ENCODE measurements at regions not wholly inside any gene's neighbourhood (a gene's known extent, or its start where the extent isn't known, plus 50 kb on each side); places are given as distances from the start of the nearest gene placed in this dataset.

DNA sequence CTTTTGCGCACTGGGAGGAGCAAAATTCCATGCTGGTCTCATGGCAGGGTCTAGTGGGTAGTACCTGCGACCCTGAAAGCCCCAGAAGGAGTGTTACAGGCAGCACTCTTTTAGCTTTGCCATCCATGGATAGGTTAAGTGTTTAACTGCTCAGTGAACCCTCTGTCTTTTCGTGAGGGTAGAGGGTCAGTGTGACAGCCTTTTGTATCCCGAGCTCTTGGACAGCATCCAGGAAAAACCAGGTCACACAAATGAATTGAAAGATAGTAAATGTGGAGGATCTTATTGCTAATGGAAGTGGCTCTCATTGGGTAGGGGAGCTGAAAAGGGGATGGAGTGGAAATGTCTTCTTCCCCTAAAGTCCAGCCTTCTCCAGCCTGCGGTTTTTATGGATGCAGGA, 57.8 kb upstream of the CCDC112 start:
- peaks cover 3% of the 10 kb centered on the region for H3K36me3 Mint-ChIP-seq (ENCODE audit: low read depth)
- no peaks in the 10 kb centered on the region for H3K27me3 Mint-ChIP-seq (ENCODE audit: low read depth)
- TF ChIP-seq, protein P1, sequence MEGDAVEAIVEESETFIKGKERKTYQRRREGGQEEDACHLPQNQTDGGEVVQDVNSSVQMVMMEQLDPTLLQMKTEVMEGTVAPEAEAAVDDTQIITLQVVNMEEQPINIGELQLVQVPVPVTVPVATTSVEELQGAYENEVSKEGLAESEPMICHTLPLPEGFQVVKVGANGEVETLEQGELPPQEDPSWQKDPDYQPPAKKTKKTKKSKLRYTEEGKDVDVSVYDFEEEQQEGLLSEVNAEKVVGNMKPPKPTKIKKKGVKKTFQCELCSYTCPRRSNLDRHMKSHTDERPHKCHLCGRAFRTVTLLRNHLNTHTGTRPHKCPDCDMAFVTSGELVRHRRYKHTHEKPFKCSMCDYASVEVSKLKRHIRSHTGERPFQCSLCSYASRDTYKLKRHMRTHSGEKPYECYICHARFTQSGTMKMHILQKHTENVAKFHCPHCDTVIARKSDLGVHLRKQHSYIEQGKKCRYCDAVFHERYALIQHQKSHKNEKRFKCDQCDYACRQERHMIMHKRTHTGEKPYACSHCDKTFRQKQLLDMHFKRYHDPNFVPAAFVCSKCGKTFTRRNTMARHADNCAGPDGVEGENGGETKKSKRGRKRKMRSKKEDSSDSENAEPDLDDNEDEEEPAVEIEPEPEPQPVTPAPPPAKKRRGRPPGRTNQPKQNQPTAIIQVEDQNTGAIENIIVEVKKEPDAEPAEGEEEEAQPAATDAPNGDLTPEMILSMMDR (conservative IDR thresholded peaks at IDR 0.05) = no peak
- no peaks in the 10 kb centered on the region for H3K9me3 Mint-ChIP-seq
- DNase-seq (ENCODE audit: low read depth, low spot score) = no peak
- no peak overlapping the region for H3K4me3 Mint-ChIP-seq
- H3K4me1 Mint-ChIP-seq = no peaks in the 10 kb centered on the region
- H3K27ac Mint-ChIP-seq (ENCODE audit: unreplicated experiment) = no peak overlapping the region

- Mint-ChIP-seq H3K27me3 (ENCODE audit: low read depth) (no peaks in the 10 kb centered on the region), H3K4me3 (no peak overlapping the region), H3K36me3 (ENCODE audit: low read depth) (peaks cover 3% of the 10 kb centered on the region), H3K9me3 (no peaks in the 10 kb centered on the region), H3K4me1 (no peaks in the 10 kb centered on the region), H3K27ac (ENCODE audit: unreplicated experiment) (no peak overlapping the region)
- DNase-seq (ENCODE audit: low read depth, low spot score) = no peak
- TF ChIP-seq, protein P1 (conservative IDR thresholded peaks at IDR 0.05) = no peak
Measured at GRCh38 chr5:115352571-115352970, 56.1 kb upstream of the CCDC112 start.

DNA sequence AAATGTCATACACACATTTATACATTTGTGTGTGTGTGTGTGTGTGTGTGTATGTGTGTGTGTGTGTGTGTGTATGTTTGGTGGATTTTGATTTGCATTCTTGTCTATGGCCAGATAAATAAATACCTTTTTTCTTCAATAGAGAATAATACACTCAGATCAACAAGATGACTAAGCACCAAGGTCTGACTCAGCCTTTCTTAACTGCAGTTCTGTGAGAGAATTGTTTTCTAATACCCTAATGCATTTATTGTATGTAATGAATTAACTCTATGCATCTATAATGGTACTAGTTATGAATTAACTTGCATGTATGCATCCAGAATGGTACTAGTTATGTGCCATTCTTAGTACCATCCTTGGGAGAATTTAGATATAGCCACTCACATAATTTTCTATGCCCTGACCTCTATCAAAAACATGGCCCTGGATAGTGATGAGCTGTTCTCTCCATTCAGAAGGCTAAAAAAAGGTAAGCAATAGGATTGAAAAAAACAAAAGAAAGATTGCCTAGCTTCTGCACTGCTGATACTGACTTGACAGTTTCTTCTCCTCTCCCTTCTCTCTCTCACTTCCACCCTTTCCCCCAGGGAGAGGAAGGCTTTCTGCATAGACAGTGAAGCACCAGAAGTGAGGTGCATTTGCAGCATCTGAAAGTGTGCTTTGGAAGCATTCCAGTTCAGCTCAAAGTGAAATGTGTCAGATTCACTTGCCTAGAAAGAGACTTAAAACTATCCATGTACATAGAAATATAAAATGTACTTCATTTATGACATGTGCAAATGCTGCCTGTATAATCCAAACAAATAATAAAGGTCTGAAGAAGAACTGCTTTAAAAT, 55.1 kb upstream of the CCDC112 start:
- no peaks in the 10 kb centered on the region for H3K27me3 Mint-ChIP-seq (ENCODE audit: low read depth)
- TF ChIP-seq, protein P1 (conservative IDR thresholded peaks at IDR 0.05) = no peak
- no peak for DNase-seq (ENCODE audit: low read depth, low spot score)
- no peaks in the 10 kb centered on the region for H3K4me1 Mint-ChIP-seq
- no peak overlapping the region for H3K27ac Mint-ChIP-seq (ENCODE audit: unreplicated experiment)
- H3K9me3 Mint-ChIP-seq = no peaks in the 10 kb centered on the region
- peaks cover 3% of the 10 kb centered on the region for H3K36me3 Mint-ChIP-seq (ENCODE audit: low read depth)
- H3K4me3 Mint-ChIP-seq = no peak overlapping the region

DNA sequence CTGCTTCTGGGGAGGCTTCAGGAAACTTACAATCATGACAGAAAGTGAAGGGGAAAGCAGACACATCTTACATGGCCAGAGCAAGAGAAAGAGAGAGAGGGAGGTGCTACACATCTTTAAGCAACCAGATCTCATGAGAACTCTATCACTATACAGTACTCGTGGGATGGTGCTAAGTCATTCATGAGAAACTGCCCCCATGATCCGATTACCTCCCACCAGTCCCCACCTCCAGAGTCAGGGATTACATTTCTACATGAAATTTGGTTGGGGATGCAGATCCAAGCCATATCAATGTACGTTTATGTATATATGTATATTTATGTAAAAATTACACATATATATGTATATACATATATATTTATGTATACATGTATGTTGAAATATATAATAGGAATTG, 54.4 kb upstream of the CCDC112 start:
- Mint-ChIP-seq H3K36me3 (ENCODE audit: low read depth) (peaks cover 3% of the 10 kb centered on the region), H3K27me3 (ENCODE audit: low read depth) (no peaks in the 10 kb centered on the region), H3K4me1 (no peaks in the 10 kb centered on the region), H3K4me3 (no peak overlapping the region), H3K9me3 (no peaks in the 10 kb centered on the region), H3K27ac (ENCODE audit: unreplicated experiment) (no peak overlapping the region)
- DNase-seq (ENCODE audit: low read depth, low spot score) = no peak
- TF ChIP-seq, protein P1 (conservative IDR thresholded peaks at IDR 0.05) = no peak

- no peak overlapping the region for H3K4me3 Mint-ChIP-seq
- no peaks in the 10 kb centered on the region for H3K9me3 Mint-ChIP-seq
- no peak for DNase-seq (ENCODE audit: low read depth, low spot score)
- no peaks in the 10 kb centered on the region for H3K4me1 Mint-ChIP-seq
- no peaks in the 10 kb centered on the region for H3K27me3 Mint-ChIP-seq (ENCODE audit: low read depth)
- TF ChIP-seq, protein P1 (conservative IDR thresholded peaks at IDR 0.05) = no peak
- H3K27ac Mint-ChIP-seq (ENCODE audit: unreplicated experiment) = no peak overlapping the region
- H3K36me3 Mint-ChIP-seq (ENCODE audit: low read depth) = no peaks in the 10 kb centered on the region
Measured at GRCh38 chr5:115349001-115349817, 52.8 kb upstream of the CCDC112 start.
